Gastroesophageal sphincter (tissue), 4 donors: ENCODE measurements at regions not wholly inside any gene's neighbourhood (a gene's known extent, or its start where the extent isn't known, plus 50 kb on each side); places are given as distances from the start of the nearest gene placed in this dataset.

ENCODE experiments used
- ATAC-seq: fragments of 150-250 bp; one replicate; pipeline ENCODE4 v1.9.1; 2016; ENCODE audit warnings: mild to moderate bottlenecking, moderate library complexity
- H3K27ac ChIP-seq, 4 donors: fragments of 200-600 bp; sonication (generic) in 3 of 4; 1 replicate in 3 of 4; 2 replicates in 1 of 4; pipeline ENCODE4 v1.5.1; 2016 to 2019
- H3K27me3 ChIP-seq: fragments of 200-600 bp; sonication (generic); one replicate; pipeline ENCODE4 v1.5.1; 2019
- H3K36me3 ChIP-seq, 2 donors: fragments of 200-600 bp; sonication (generic); one replicate each; pipeline ENCODE4 v1.5.1; 2019; ENCODE audit warnings: control low read depth in 1 of 2
- H3K4me1 ChIP-seq, 3 donors: fragments of 200-600 bp; sonication (generic); 1 replicate in 2 of 3; 2 replicates in 1 of 3; pipeline ENCODE4 v1.5.1; 2016 to 2019; ENCODE audit warnings: control low read depth in 2 of 3
- H3K4me3 ChIP-seq, 2 donors: fragments of 200-600 bp; sonication (generic); one replicate each; pipeline ENCODE4 v1.5.1; 2019; ENCODE audit warnings: mild to moderate bottlenecking in 1 of 2, moderate library complexity in 1 of 2
- H3K9me3 ChIP-seq, 3 donors: fragments of 200-600 bp; sonication (generic); one replicate each; pipeline ENCODE4 v1.5.1; 2017 to 2019; ENCODE audit warnings: control low read depth in 2 of 3
- EP300 ChIP-seq: sonication (generic); formaldehyde crosslinking; IDR thresholded peaks from one replicate; pipeline ENCODE4 v1.6.1; 2017; ENCODE audit warnings: antibody characterized with exemption, mild to moderate bottlenecking
- POLR2A ChIP-seq, 2 donors: fragments of 450-650 bp; IDR thresholded peaks; one replicate each; pipeline ENCODE4 v1.6.1; 2017; ENCODE audit warnings: antibody characterized with exemption in 2 of 2, mild to moderate bottlenecking in 2 of 2, moderate library complexity in 1 of 2
- POLR2AphosphoS5 ChIP-seq: sonication (generic); formaldehyde crosslinking; IDR thresholded peaks from one replicate; pipeline ENCODE4 v1.6.1; 2017; ENCODE audit warnings: antibody characterized with exemption
- WGBS, 2 donors: methylation state at CpG; one replicate each; pipeline ENCODE4 v1.1.5; 2018; ENCODE audit warnings: low coverage in 1 of 2; 5-methylcytosine and 5-hydroxymethylcytosine counted together
- TF ChIP-seq, protein P1 (sequence below), 4 experiments: fragments of 200-600 bp in 2 of 4; fragments of 450-650 bp in 2 of 4; sonication (generic) in 1 of 4; IDR thresholded peaks; one replicate each; pipeline ENCODE4 v1.5.1; 2017 to 2019; ENCODE audit warnings: antibody characterized with exemption in 4 of 4, mild to moderate bottlenecking in 2 of 4, moderate library complexity in 2 of 4

DNA sequence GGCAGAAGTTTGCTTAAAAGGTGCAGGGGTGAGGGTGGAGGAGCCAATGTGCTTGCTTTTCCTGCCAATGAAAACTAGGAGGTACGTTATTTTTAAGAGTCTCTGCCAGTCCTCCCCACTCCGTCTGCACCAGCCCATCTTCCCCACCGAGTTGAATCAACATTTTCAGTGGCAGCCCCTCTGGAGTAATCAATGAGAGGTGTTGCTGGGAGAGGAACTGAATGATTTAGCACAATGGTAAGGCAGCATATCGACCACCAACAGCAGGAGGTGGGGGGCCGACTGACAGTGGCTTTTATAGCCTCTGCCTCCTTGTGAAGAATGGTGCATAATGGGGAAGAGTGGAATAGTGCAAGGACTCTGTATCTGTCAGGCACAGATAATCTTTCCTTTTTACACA is 1465.0 kb upstream of the GOT2 start:
- WGBS, 2 donors, result 22 to 40% methylated on average over 1 to 4 of the region's 5 CpGs
- Histone ChIP-seq H3K27me3 (no peaks in the 10 kb centered on the region), H3K27ac (no peak overlapping the region), H3K9me3 (no peaks in the 10 kb centered on the region), H3K36me3 (no peaks in the 10 kb centered on the region), H3K4me1 (no peaks in the 10 kb centered on the region), H3K4me3 (no peak overlapping the region)
- ATAC-seq, result no peak
- TF ChIP-seq POLR2AphosphoS5 (no peak), EP300 (no peak), POLR2A (IDR thresholded peaks at IDR 0.05) (no peak)
- TF ChIP-seq, protein P1, sequence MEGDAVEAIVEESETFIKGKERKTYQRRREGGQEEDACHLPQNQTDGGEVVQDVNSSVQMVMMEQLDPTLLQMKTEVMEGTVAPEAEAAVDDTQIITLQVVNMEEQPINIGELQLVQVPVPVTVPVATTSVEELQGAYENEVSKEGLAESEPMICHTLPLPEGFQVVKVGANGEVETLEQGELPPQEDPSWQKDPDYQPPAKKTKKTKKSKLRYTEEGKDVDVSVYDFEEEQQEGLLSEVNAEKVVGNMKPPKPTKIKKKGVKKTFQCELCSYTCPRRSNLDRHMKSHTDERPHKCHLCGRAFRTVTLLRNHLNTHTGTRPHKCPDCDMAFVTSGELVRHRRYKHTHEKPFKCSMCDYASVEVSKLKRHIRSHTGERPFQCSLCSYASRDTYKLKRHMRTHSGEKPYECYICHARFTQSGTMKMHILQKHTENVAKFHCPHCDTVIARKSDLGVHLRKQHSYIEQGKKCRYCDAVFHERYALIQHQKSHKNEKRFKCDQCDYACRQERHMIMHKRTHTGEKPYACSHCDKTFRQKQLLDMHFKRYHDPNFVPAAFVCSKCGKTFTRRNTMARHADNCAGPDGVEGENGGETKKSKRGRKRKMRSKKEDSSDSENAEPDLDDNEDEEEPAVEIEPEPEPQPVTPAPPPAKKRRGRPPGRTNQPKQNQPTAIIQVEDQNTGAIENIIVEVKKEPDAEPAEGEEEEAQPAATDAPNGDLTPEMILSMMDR (IDR thresholded peaks at IDR 0.05), result no peak

DNA sequence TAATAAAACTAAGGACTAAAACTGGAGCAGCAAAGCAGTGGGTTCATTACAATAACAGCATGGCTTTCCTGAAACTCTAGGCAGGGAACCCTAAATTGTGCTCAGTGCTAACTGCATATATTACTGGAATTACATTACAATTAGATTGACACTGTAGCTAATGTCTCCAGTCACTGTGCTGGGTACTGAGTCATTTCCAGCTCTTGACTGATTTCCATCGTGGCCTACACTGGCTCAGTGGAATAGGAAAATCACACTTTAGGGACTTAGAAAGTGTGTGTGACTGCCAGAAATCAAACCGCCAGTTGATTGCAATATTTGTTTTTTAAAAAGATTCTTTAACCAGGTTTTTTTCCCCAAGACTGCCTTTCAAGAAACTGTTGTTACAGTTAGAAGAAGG is 1447.4 kb upstream of the GOT2 start:
- no peak for TF ChIP-seq POLR2AphosphoS5
- no peak overlapping the region for H3K4me3 ChIP-seq

DNA sequence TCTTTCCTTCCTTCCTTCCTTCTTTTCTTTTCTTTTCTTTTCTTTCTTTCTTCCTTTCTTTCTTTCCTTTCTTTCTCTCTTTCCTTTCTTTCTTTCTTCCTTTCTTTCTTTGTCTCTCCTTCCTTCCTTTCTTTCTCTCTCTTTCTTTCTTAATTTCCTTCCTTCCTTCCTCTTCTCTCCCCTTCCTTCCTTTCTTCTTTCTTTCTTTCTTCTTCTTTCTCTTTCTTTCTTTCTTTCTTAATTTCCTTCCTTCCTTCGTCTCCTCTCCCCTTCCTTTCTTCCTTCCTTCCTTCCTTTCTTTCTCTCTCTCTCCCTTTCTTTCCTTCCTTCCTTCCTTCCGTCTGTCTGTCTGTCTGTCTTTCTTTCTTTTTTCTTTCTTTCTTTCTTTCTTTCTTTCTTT is 1446.5 kb upstream of the GOT2 start:
- 54 to 63% methylated on average over 2 of the region's 2 CpGs for WGBS, 2 donors
- Histone ChIP-seq H3K4me3 (no peak overlapping the region), H3K27ac (no peak overlapping the region), H3K36me3 (no peaks in the 10 kb centered on the region), H3K27me3 (no peaks in the 10 kb centered on the region), H3K4me1 (no peaks in the 10 kb centered on the region), H3K9me3 (no peaks in the 10 kb centered on the region)
- TF ChIP-seq, protein P1 (IDR thresholded peaks at IDR 0.05), result no peak
- TF ChIP-seq EP300, result no peak
- TF ChIP-seq POLR2AphosphoS5, result no peak
- no peak for TF ChIP-seq POLR2A (IDR thresholded peaks at IDR 0.05)
- ATAC-seq, result no peak

More for the DNA sequence above, 1447.4 kb upstream of the GOT2 start:
- Histone ChIP-seq H3K36me3 (no peaks in the 10 kb centered on the region), H3K9me3 (no peaks in the 10 kb centered on the region), H3K27ac (no peak overlapping the region), H3K27me3 (no peaks in the 10 kb centered on the region), H3K4me1 (no peaks in the 10 kb centered on the region)
- WGBS, 2 donors, result 46 to 64% methylated on average over 2 of the region's 2 CpGs
- ATAC-seq, result no peak

DNA sequence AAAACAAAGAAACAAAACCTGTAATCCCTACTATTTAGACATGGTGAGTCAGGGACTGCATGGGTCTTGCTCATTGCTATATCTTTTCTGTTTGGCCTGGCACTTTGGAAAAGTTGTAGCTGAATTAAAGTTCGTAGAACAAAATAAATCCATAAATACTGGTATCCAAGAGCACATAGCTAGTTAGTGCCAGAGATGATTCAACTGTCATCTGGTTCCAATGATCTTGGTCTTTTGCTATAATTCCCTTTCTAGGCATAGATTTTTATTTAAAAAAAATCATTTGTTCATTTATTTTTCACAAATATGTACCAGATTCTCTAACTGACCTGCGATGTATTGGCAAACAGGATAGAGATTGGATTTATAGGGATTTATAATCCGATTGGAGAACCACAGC is 1436.1 kb upstream of the GOT2 start:
- Histone ChIP-seq H3K4me3 (no peak overlapping the region), H3K4me1 (no peaks in the 10 kb centered on the region), H3K9me3 (no peaks in the 10 kb centered on the region), H3K27ac (no peak overlapping the region), H3K27me3 (no peaks in the 10 kb centered on the region), H3K36me3 (no peaks in the 10 kb centered on the region)
- TF ChIP-seq, protein P1 (IDR thresholded peaks at IDR 0.05), result no peak
- TF ChIP-seq EP300 (no peak), POLR2AphosphoS5 (no peak), POLR2A (IDR thresholded peaks at IDR 0.05) (no peak)
- ATAC-seq, result no peak
- 50 to 64% methylated on average over 2 to 3 of the region's 3 CpGs for WGBS, 2 donors

DNA sequence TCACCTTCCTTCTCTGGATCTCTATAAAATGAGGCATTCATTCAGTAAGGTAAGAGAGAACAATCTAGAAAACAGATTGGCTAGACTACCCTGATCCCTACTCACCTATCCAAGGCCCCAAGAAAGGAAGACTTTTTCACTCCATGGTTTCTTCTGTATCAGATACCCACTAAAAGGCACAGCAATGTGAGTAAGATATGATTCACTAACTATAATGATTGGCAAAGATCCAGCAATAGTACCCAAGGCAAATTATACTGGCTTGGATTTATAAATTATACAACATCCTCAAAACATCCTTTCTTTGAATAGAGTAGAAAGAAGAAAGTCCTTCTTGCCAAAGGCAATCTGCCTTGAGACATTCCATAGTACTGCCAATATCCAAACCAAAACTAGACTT is 1432.0 kb upstream of the GOT2 start:
- Histone ChIP-seq H3K27me3 (no peaks in the 10 kb centered on the region), H3K9me3 (no peaks in the 10 kb centered on the region), H3K4me3 (no peak overlapping the region), H3K36me3 (no peaks in the 10 kb centered on the region), H3K4me1 (no peaks in the 10 kb centered on the region), H3K27ac (no peak overlapping the region)
- no peak for ATAC-seq
- TF ChIP-seq, protein P1 (IDR thresholded peaks at IDR 0.05), result no peak
- TF ChIP-seq POLR2AphosphoS5 (no peak), POLR2A (IDR thresholded peaks at IDR 0.05) (no peak), EP300 (no peak)

DNA sequence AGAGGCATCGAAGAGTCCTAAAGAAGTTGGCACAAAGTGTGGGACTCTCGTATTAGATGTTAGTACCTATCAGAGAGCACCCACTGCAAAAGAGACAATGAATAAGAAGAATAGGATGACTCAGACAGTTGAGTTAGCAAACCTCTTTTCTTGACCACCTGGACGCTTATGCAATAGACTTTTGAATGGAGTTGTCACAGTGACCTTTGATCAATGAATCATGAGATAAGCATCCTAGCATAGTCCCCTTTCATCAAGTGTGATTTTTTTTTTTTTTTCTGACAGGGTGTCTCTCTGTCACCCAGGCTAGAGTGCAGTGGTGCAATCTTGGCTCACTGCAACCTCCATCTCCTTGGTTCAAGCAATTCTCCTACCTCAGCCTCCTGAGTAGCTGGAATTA is 1417.9 kb upstream of the GOT2 start:
- Histone ChIP-seq H3K36me3 (no peaks in the 10 kb centered on the region), H3K4me1 (no peaks in the 10 kb centered on the region), H3K4me3 (no peak overlapping the region), H3K27me3 (no peaks in the 10 kb centered on the region), H3K27ac (no peak overlapping the region), H3K9me3 (peaks cover 0 to 5% (median 0%) of the 10 kb centered on the region in 3 donors)
- WGBS, 2 donors, result 85 to 94% methylated on average over 3 of the region's 3 CpGs
- no peak for ATAC-seq
- no peak for TF ChIP-seq POLR2A (IDR thresholded peaks at IDR 0.05)
- TF ChIP-seq, protein P1 (IDR thresholded peaks at IDR 0.05), result no peak
- TF ChIP-seq POLR2AphosphoS5, result no peak
- TF ChIP-seq EP300, result no peak
